ENCODE measurements at regions not wholly inside any gene's neighbourhood (a gene's known extent, or its start where the extent isn't known, plus 50 kb on each side); places are given as distances from the start of the nearest gene placed in this dataset.

GRCh38 chr20:60389882-60390281 is 431.7 kb downstream of the CDH26 start:
- TF ChIP-seq CTCF (IDR thresholded peaks at IDR 0.05; ENCODE audit: unreplicated experiment) = no peak
- Mint-ChIP-seq H3K27me3 (ENCODE audit: insufficient read depth, unreplicated experiment) (peaks cover 18% of the 10 kb centered on the region), H3K4me1 (ENCODE audit: insufficient read depth, unreplicated experiment) (no peaks in the 10 kb centered on the region), H3K4me3 (ENCODE audit: unreplicated experiment) (no peak overlapping the region), H3K27ac (ENCODE audit: low read depth, unreplicated experiment) (no peak overlapping the region), H3K36me3 (ENCODE audit: insufficient read depth, unreplicated experiment) (no peaks in the 10 kb centered on the region), H3K9me3 (ENCODE audit: unreplicated experiment) (no peaks in the 10 kb centered on the region)
- ChIA-PET POLR2A (interaction anchor here (0.6 kb wide), 1 partner anchor 1361 kb away, joined by 3 read pairs; no protein-coding TSS in a partner anchor), CTCF (interaction anchor here (0.9 kb wide), 1 partner anchor 456 kb away, joined by 3 read pairs; no protein-coding TSS in a partner anchor)
- DNase-seq (ENCODE audit: unreplicated experiment) = no peak
- no TSS peak for BruUV-seq (replicated peaks)
- intact Hi-C loops (cut with micrococcal nuclease) = no loop called here

GRCh38 chr20:60395991-60396390 is 437.8 kb downstream of the CDH26 start:
- no peak for DNase-seq (ENCODE audit: unreplicated experiment)
- Mint-ChIP-seq H3K27me3 (ENCODE audit: insufficient read depth, unreplicated experiment) (peaks cover 60% of the 10 kb centered on the region), H3K27ac (ENCODE audit: low read depth, unreplicated experiment) (no peak overlapping the region), H3K9me3 (ENCODE audit: unreplicated experiment) (no peaks in the 10 kb centered on the region), H3K36me3 (ENCODE audit: insufficient read depth, unreplicated experiment) (no peaks in the 10 kb centered on the region), H3K4me3 (ENCODE audit: unreplicated experiment) (no peak overlapping the region), H3K4me1 (ENCODE audit: insufficient read depth, unreplicated experiment) (no peaks in the 10 kb centered on the region)
- intact Hi-C loops (cut with micrococcal nuclease) = no loop called here
- ChIA-PET CTCF (no interaction called here), POLR2A (no interaction called here)
- BruUV-seq (replicated peaks) = no TSS peak
- no peak for TF ChIP-seq CTCF (IDR thresholded peaks at IDR 0.05; ENCODE audit: unreplicated experiment)

GRCh38 chr20:60400567-60400966 is 442.3 kb downstream of the CDH26 start:
- peaks cover 64% of the 10 kb centered on the region for H3K27me3 Mint-ChIP-seq (ENCODE audit: insufficient read depth, unreplicated experiment)
- TF ChIP-seq CTCF (IDR thresholded peaks at IDR 0.05; ENCODE audit: unreplicated experiment) = no peak
- no peak overlapping the region for H3K4me3 Mint-ChIP-seq (ENCODE audit: unreplicated experiment)
- ChIA-PET POLR2A (interaction anchor here (0.6 to 0.9 kb wide), 2 partner anchors 21 to 83 kb away, joined by 3 read pairs; no protein-coding TSS in a partner anchor), CTCF (interaction anchor here (0.6 kb wide), 2 partner anchors 19 to 443 kb away, joined by 3 read pairs; no protein-coding TSS in a partner anchor)
- no peaks in the 10 kb centered on the region for H3K4me1 Mint-ChIP-seq (ENCODE audit: insufficient read depth, unreplicated experiment)
- no peak overlapping the region for H3K27ac Mint-ChIP-seq (ENCODE audit: low read depth, unreplicated experiment)
- no peaks in the 10 kb centered on the region for H3K36me3 Mint-ChIP-seq (ENCODE audit: insufficient read depth, unreplicated experiment)
- BruUV-seq (replicated peaks) = no TSS peak
- no peak for DNase-seq (ENCODE audit: unreplicated experiment)
- intact Hi-C loops (cut with micrococcal nuclease) = no loop called here
- H3K9me3 Mint-ChIP-seq (ENCODE audit: unreplicated experiment) = no peaks in the 10 kb centered on the region

GRCh38 chr20:60402189-60403058 is 444.2 kb downstream of the CDH26 start:
- POLR2A ChIA-PET = no interaction called here
- BruUV-seq (replicated peaks) = no TSS peak

More at GRCh38 chr20:60402189-60403058, 444.2 kb downstream of the CDH26 start:
- CTCF ChIA-PET = interaction anchor here (0.6 kb wide), 1 partner anchor 192 kb away, joined by 3 read pairs; no protein-coding TSS in a partner anchor
- no peak for TF ChIP-seq CTCF (IDR thresholded peaks at IDR 0.05; ENCODE audit: unreplicated experiment)
- Mint-ChIP-seq H3K9me3 (ENCODE audit: unreplicated experiment) (no peaks in the 10 kb centered on the region), H3K27me3 (ENCODE audit: insufficient read depth, unreplicated experiment) (peaks cover 64% of the 10 kb centered on the region), H3K4me1 (ENCODE audit: insufficient read depth, unreplicated experiment) (no peaks in the 10 kb centered on the region), H3K4me3 (ENCODE audit: unreplicated experiment) (no peak overlapping the region), H3K36me3 (ENCODE audit: insufficient read depth, unreplicated experiment) (no peaks in the 10 kb centered on the region), H3K27ac (ENCODE audit: low read depth, unreplicated experiment) (no peak overlapping the region)
- no peak for DNase-seq (ENCODE audit: unreplicated experiment)
- intact Hi-C loops (cut with micrococcal nuclease) = no loop called here
